K562 (cell line): ENCODE measurements at regions not wholly inside any gene's neighbourhood (a gene's known extent, or its start where the extent isn't known, plus 50 kb on each side); places are given as distances from the start of the nearest gene placed in this dataset.

Experiments used
- ATAC-seq: fragments of 200-7000 bp; cut with Tn5 transposase; 3 replicates; pipeline ENCODE4 v1.9.1; 2020; ENCODE audit warnings: moderate library complexity
- BruUV-seq: library from RNA; stranded (reverse); fragments of 400-500 nt; replicated peaks from 2 replicates; lab custom pipeline; 2021; lab: Mats Ljungman, UMichigan
- CTCF ChIA-PET: fragments of 300-600 bp; formaldehyde crosslinking; extraction: SDS; loops from one replicate; lab custom pipeline; 2021; ENCODE audit warnings: low intra/inter-chr PET ratio; lab: Yijun Ruan, JAX
- POLR2A ChIA-PET: fragments of 300-600, 350-650 bp; sonication (Branson Sonifier 250); formaldehyde crosslinking; extraction: SDS; loops from one replicate; lab custom pipeline; 2021; ENCODE audit warnings: antibody characterized with exemption, inconsistent platforms; lab: Yijun Ruan, JAX
- DNase-seq, 4 experiments: peaks; one replicate each; pipeline versions ENCODE4 v3.0.0 to v3.0.0-alpha.2; 2011 to 2018; ENCODE audit warnings: low spot score in 3 of 4, mixed read lengths in 3 of 4; ENCODE audit errors: extremely low read depth in 1 of 4
- FAIRE-seq: peaks from 2 replicates; lab custom pipeline; 2011; peaks lifted over from hg19 to GRCh38; lab: Jason Lieb, UNC
- H2AFZ ChIP-seq: 2 replicates; pipeline ENCODE4 v1.6.0; 2011; ENCODE audit warnings: low read depth, low read length, control low read depth, inconsistent platforms
- H3K27ac ChIP-seq: fragments of 200-600 bp; 3 replicates; pipeline ENCODE4 v1.8.0; 2011; ENCODE audit warnings: low read depth, mild to moderate bottlenecking, control low read depth, inconsistent platforms, low read length, moderate library complexity, mixed read lengths; ENCODE audit errors: extremely low read depth
- H3K27me3 ChIP-seq, 2 experiments: fragments of 300-600 bp in 1 of 2; 2 replicates in 1 of 2; 3 replicates in 1 of 2; pipeline versions ENCODE4 v1.6.0 to v1.8.0; 2011; ENCODE audit warnings: inconsistent platforms in 2 of 2, low read length in 2 of 2, mild to moderate bottlenecking in 1 of 2, mixed read lengths in 1 of 2, moderate library complexity in 1 of 2; ENCODE audit not compliant: control insufficient read depth in 2 of 2, insufficient read depth in 2 of 2
- H3K36me3 ChIP-seq: fragments of 300-600 bp; 3 replicates; pipeline ENCODE4 v1.8.0; 2011; ENCODE audit warnings: mild to moderate bottlenecking, low read length, inconsistent platforms; ENCODE audit not compliant: control insufficient read depth, insufficient read depth
- H3K4me1 ChIP-seq, 2 experiments: fragments of 200-600 bp in 1 of 2; replicated peaks in 1 of 2; 2 replicates in 1 of 2; 3 replicates in 1 of 2; pipeline versions ENCODE4 v1.5.1 to v1.8.0; 2011; ENCODE audit warnings: inconsistent platforms in 2 of 2, low read length in 2 of 2, mild to moderate bottlenecking in 1 of 2, mixed read lengths in 1 of 2, moderate library complexity in 1 of 2; ENCODE audit not compliant: control insufficient read depth in 2 of 2, insufficient read depth in 2 of 2
- H3K4me2 ChIP-seq: 2 replicates; pipeline ENCODE4 v1.6.1; 2011; ENCODE audit warnings: low read length, control low read depth, inconsistent platforms, mixed read lengths; ENCODE audit not compliant: insufficient read depth
- H3K4me3 ChIP-seq: fragments of 200-600 bp; sonication (generic), shearing (Covaris generic); 2 replicates; pipeline ENCODE4 v1.5.1; 2016; ENCODE audit warnings: control low read depth, inconsistent platforms
- H3K79me2 ChIP-seq: fragments of 200-600 bp; 3 replicates; pipeline ENCODE4 v1.8.0; 2011; ENCODE audit warnings: low read length, inconsistent platforms; ENCODE audit not compliant: control insufficient read depth, insufficient read depth
- H3K9ac ChIP-seq, 2 experiments: 2 replicates each; pipeline versions ENCODE4 v1.6.0 to v1.6.1; 2011; ENCODE audit warnings: low read depth in 2 of 2, low read length in 2 of 2, control low read depth in 1 of 2, inconsistent platforms in 1 of 2, mild to moderate bottlenecking in 1 of 2, mixed read lengths in 1 of 2; ENCODE audit not compliant: insufficient read depth in 1 of 2
- H3K9me1 ChIP-seq: one replicate; pipeline ENCODE4 v1.6.0; 2011; ENCODE audit warnings: inconsistent platforms, mild to moderate bottlenecking, low read length, moderate library complexity; ENCODE audit not compliant: control insufficient read depth, insufficient read depth
- H3K9me3 ChIP-seq: replicated peaks from 2 replicates; pipeline ENCODE4 v1.5.1; 2011; ENCODE audit warnings: low read depth, low read length, inconsistent platforms; ENCODE audit not compliant: control insufficient read depth, insufficient read depth
- H4K20me1 ChIP-seq: replicated peaks from 2 replicates; pipeline ENCODE4 v1.6.1; 2011; ENCODE audit warnings: low read length, inconsistent platforms, mixed read lengths; ENCODE audit not compliant: control insufficient read depth, insufficient read depth
- BCOR ChIP-seq: fragments of 450-650 bp; IDR thresholded peaks from 2 replicates; pipeline ENCODE4 v1.6.1; 2016
- ESRRB ChIP-seq: fragments of 250-450 bp; sonication (Bioruptor Pico); IDR thresholded peaks from 2 replicates; pipeline ENCODE4 v1.5.0; 2020; ENCODE audit warnings: mild to moderate bottlenecking, moderate library complexity, borderline replicate concordance
- FOXA3 ChIP-seq, 2 experiments: fragments of 450-650 bp in 1 of 2; sonication (generic) in 1 of 2; formaldehyde crosslinking; IDR thresholded peaks in 1 of 2; conservative IDR thresholded peaks in 1 of 2; 2 replicates each; pipeline versions ENCODE4 v1.4.0 to v1.8.0; 2020 to 2022; ENCODE audit warnings: mild to moderate bottlenecking in 2 of 2, missing genetic modification reagents in 1 of 2
- HDAC3 ChIP-seq: fragments of 450-650 bp; IDR thresholded peaks from 2 replicates; pipeline ENCODE4 v1.6.1; 2018; ENCODE audit warnings: borderline replicate concordance, mild to moderate bottlenecking, moderate library complexity; ENCODE audit not compliant: partially characterized antibody
- KDM5B ChIP-seq: fragments of 200-600 bp; sonication (generic); IDR thresholded peaks from 2 replicates; pipeline ENCODE4 v1.6.1; 2012; ENCODE audit warnings: low read depth, mild to moderate bottlenecking, moderate library complexity, low read length, control low read depth, inconsistent platforms; ENCODE audit not compliant: insufficient replicate concordance
- NELFE ChIP-seq: IDR thresholded peaks from 2 replicates; pipeline ENCODE4 v1.6.1; 2011; ENCODE audit warnings: mild to moderate bottlenecking; ENCODE audit not compliant: insufficient read depth, insufficient read length
- NFXL1 ChIP-seq: fragments of 450-650 bp; formaldehyde crosslinking; IDR thresholded peaks from 2 replicates; pipeline ENCODE4 v1.4.0; 2021; ENCODE audit warnings: mild to moderate bottlenecking
- RBM39 ChIP-seq: fragments of 200-400 bp; formaldehyde crosslinking; optimal IDR thresholded peaks from 2 replicates; pipeline ENCODE3; 2018; ENCODE audit warnings: low read depth, low read length
- TCFL5 ChIP-seq: fragments of 250-450 bp; sonication (Bioruptor Pico); conservative IDR thresholded peaks from 2 replicates; pipeline ENCODE4 v1.6.1; 2021; ENCODE audit warnings: mild to moderate bottlenecking, moderate library complexity, matching md5 sums
- TFE3 ChIP-seq: fragments of 450-650 bp; formaldehyde crosslinking; IDR thresholded peaks from 2 replicates; pipeline ENCODE4 v1.4.0; 2020; ENCODE audit warnings: mild to moderate bottlenecking, mixed read lengths
- ZNF12 ChIP-seq: sonication (generic); formaldehyde crosslinking; IDR thresholded peaks from 2 replicates; pipeline ENCODE4 v1.4.0; 2020; ENCODE audit warnings: mild to moderate bottlenecking, missing genetic modification reagents
- ZNF134 ChIP-seq: fragments of 250-450 bp; sonication (Bioruptor Pico); conservative IDR thresholded peaks from 2 replicates; pipeline ENCODE4 v1.4.0; 2020
- ZNF407 ChIP-seq: fragments of 450-650 bp; IDR thresholded peaks from 2 replicates; pipeline ENCODE4 v1.6.1; 2016; ENCODE audit warnings: low read depth
- ZNF707 ChIP-seq: fragments of 250-450 bp; sonication (Bioruptor Pico); conservative IDR thresholded peaks from 2 replicates; pipeline ENCODE4 v1.8.0; 2022; ENCODE audit warnings: inconsistent platforms, mild to moderate bottlenecking, moderate library complexity
- WGBS: fragments of 100-300 bp; shearing (Covaris generic); methylation state at CpG from one replicate; pipeline ENCODE4 v1.1.6; 2016; ENCODE audit warnings: low coverage, mixed read lengths; ENCODE audit not compliant: insufficient coverage; ENCODE audit errors: missing lambda C conversion rate; 5-methylcytosine and 5-hydroxymethylcytosine counted together
- in situ Hi-C: fragments of 300-500 bp; cut with MboI; formaldehyde crosslinking; loops from 4 replicates; pipeline ENCODE4 v1.15.0; 2018; ENCODE audit warnings: inconsistent platforms, mixed read lengths
- intact Hi-C: fragments of 100-400 bp; cut with micrococcal nuclease; formaldehyde crosslinking; loops from 2 replicates; pipeline ENCODE4 v1.14.2; 2022

- no peak for TF ChIP-seq FOXA3 (CRISPR knock-in tag; conservative IDR thresholded peaks at IDR 0.05 in 1 of 2, IDR thresholded peaks at IDR 0.05 in 1 of 2)
- no peak for TF ChIP-seq ESRRB
- TF ChIP-seq NELFE: no peak
- no peak for TF ChIP-seq RBM39
These were observed 93.9 kb downstream of the TEX29 start (continued) for GRCh38 chr13:111414341-111414740.

- intact Hi-C loops: no loop called here
- CTCF ChIA-PET: no interaction called here
- no peak for TF ChIP-seq BCOR
- TF ChIP-seq ZNF134 (CRISPR knock-in tag): no peak
- TF ChIP-seq ZNF12 (CRISPR knock-in tag): no peak
- TF ChIP-seq NFXL1 (CRISPR knock-in tag): no peak
- no peak for TF ChIP-seq TCFL5 (CRISPR knock-in tag)
- TF ChIP-seq ZNF407: no peak
- TF ChIP-seq HDAC3: no peak
- TF ChIP-seq TFE3 (CRISPR knock-in tag): no peak
- no peak for TF ChIP-seq KDM5B
- no peak for TF ChIP-seq ZNF707
These were observed 94.8 kb downstream of the TEX29 start for GRCh38 chr13:111415246-111415645.

More at GRCh38 chr13:111415246-111415645, 94.8 kb downstream of the TEX29 start:
- H2AFZ ChIP-seq: no peak overlapping the region
- no peak overlapping the region for H3K4me3 ChIP-seq
- H3K9ac ChIP-seq: no peak overlapping the region
- no peak overlapping the region for H3K4me2 ChIP-seq
- H3K9me3 ChIP-seq: no peaks in the 10 kb centered on the region
- H3K27ac ChIP-seq: no peak overlapping the region
- DNase-seq (no peak), ATAC-seq (no peak), FAIRE-seq (no peak)
- peaks cover 2 to 59% of the 10 kb centered on the region in 2 experiments; a peak in 4 of 5 replicates for H3K27me3 ChIP-seq
- POLR2A ChIA-PET: no interaction called here
- no peaks in the 10 kb centered on the region for H3K36me3 ChIP-seq
- WGBS: 5% methylated on average over 7 of the region's 8 CpGs
- H3K4me1 ChIP-seq: no peaks in the 10 kb centered on the region
- no peaks in the 10 kb centered on the region for H3K9me1 ChIP-seq
- BruUV-seq: no TSS peak
- H3K79me2 ChIP-seq: no peaks in the 10 kb centered on the region
- in situ Hi-C loops: no loop called here
- H4K20me1 ChIP-seq: no peaks in the 10 kb centered on the region
